Cardiac fibroblast (primary cell): ENCODE measurements at regions not wholly inside any gene's neighbourhood (a gene's known extent, or its start where the extent isn't known, plus 50 kb on each side); places are given as distances from the start of the nearest gene placed in this dataset.
"Not testable (repeated sequence)": the region's sequence is repeated elsewhere in the genome, so short reads cannot be mapped to it uniquely, and the experiment has no call there.

ENCODE experiments used
- DNase-seq, 2 donors: peaks; one replicate each; pipeline versions ENCODE4 v3.0.0 to v3.0.0-alpha.2; 2010; ENCODE audit warnings: low read depth in 2 of 2
- H3K4me3 ChIP-seq, 2 donors: replicated peaks in 1 of 2; 1 replicate in 1 of 2; 2 replicates in 1 of 2; pipeline ENCODE4 v1.5.1; 2011; ENCODE audit warnings: low read depth in 2 of 2, low read length in 2 of 2, mild to moderate bottlenecking in 2 of 2, moderate library complexity in 1 of 2
- CTCF ChIP-seq: IDR thresholded peaks from one replicate; pipeline ENCODE4 v1.5.1; 2011; ENCODE audit warnings: low read depth, mild to moderate bottlenecking, low read length, inconsistent platforms

GRCh38 chr18:57881818-57882413, 78.8 kb upstream of the ATP8B1 start:
- peak; percentile 88 for DNase-seq
- peak; percentile 91 for TF ChIP-seq CTCF
- H3K4me3 ChIP-seq: no peak overlapping the region

GRCh38 chr18:57879924-57880323, 76.8 kb upstream of the ATP8B1 start:
- DNase-seq, H3K4me3 ChIP-seq: not testable (repeated sequence)

- no peak for TF ChIP-seq CTCF
- peak in 1 of 2 donors; percentile 13 for DNase-seq
- no peak overlapping the region for H3K4me3 ChIP-seq
Observed at GRCh38 chr18:57869221-57869620, 66.1 kb upstream of the ATP8B1 start.

- no peak overlapping the region for H3K4me3 ChIP-seq
- no peak for TF ChIP-seq CTCF
- DNase-seq: no peak
Observed at GRCh38 chr18:57866355-57866754, 63.2 kb upstream of the ATP8B1 start.

GRCh38 chr18:57864615-57865121, 61.6 kb upstream of the ATP8B1 start:
- no peak overlapping the region for H3K4me3 ChIP-seq
- TF ChIP-seq CTCF: no peak
- DNase-seq: no peak

- DNase-seq: peak in 1 of 2 donors; percentile 25
- TF ChIP-seq CTCF: no peak
- no peak overlapping the region for H3K4me3 ChIP-seq
Observed at GRCh38 chr18:57863706-57864105, 60.6 kb upstream of the ATP8B1 start.

- TF ChIP-seq CTCF: peak; percentile 65
- peak; percentile 54 to 55 for DNase-seq
- no peak overlapping the region for H3K4me3 ChIP-seq
Observed at GRCh38 chr18:57859314-57859713, 56.2 kb upstream of the ATP8B1 start.
